Ascending aorta (tissue), 2 donors: ENCODE measurements at regions not wholly inside any gene's neighbourhood (a gene's known extent, or its start where the extent isn't known, plus 50 kb on each side); places are given as distances from the start of the nearest gene placed in this dataset.

Source experiments
- DNase-seq, 2 donors: peaks; one replicate each; pipeline ENCODE4 v3.0.0-alpha.2; 2019; ENCODE audit warnings: low spot score in 2 of 2
- H3K27ac ChIP-seq, 2 donors: fragments of 200-600 bp; sonication (generic); one replicate each; pipeline ENCODE4 v1.5.1; 2016 to 2017; ENCODE audit warnings: mild to moderate bottlenecking in 1 of 2
- H3K27me3 ChIP-seq: fragments of 200-600 bp; sonication (generic); one replicate; pipeline ENCODE4 v1.5.1; 2017
- H3K36me3 ChIP-seq, 2 donors: fragments of 200-600 bp; sonication (generic); one replicate each; pipeline ENCODE4 v1.5.1; 2016
- H3K4me1 ChIP-seq, 2 donors: fragments of 200-600 bp; sonication (generic); one replicate each; pipeline ENCODE4 v1.5.1; 2016 to 2017; ENCODE audit warnings: mild to moderate bottlenecking in 1 of 2
- H3K4me3 ChIP-seq, 2 donors: fragments of 200-600 bp; sonication (generic); one replicate each; pipeline ENCODE4 v1.5.1; 2016 to 2017; ENCODE audit warnings: mild to moderate bottlenecking in 1 of 2
- H3K9me3 ChIP-seq, 2 donors: fragments of 200-600 bp; sonication (generic); one replicate each; pipeline ENCODE4 v1.5.1; 2016
- intact Hi-C: fragments of 100-400 bp; cut with DNase I; formaldehyde crosslinking; loops from one replicate; pipeline ENCODE4 v1.15.1; 2023
- TF ChIP-seq, protein P1 (sequence below), 3 experiments: fragments of 200-600 bp in 2 of 3; fragments of 450-650 bp in 1 of 3; sonication (generic) in 2 of 3; IDR thresholded peaks; one replicate each; pipeline ENCODE4 v1.5.1; 2016 to 2019; ENCODE audit warnings: antibody characterized with exemption in 3 of 3, mild to moderate bottlenecking in 1 of 3, moderate library complexity in 1 of 3

- DNase-seq, result no peak
- intact Hi-C loops, result no loop called here
- Histone ChIP-seq H3K27me3 (no peaks in the 10 kb centered on the region), H3K4me1 (no peaks in the 10 kb centered on the region), H3K27ac (no peak overlapping the region), H3K9me3 (no peaks in the 10 kb centered on the region), H3K36me3 (no peaks in the 10 kb centered on the region), H3K4me3 (no peak overlapping the region)
- TF ChIP-seq, protein P1, sequence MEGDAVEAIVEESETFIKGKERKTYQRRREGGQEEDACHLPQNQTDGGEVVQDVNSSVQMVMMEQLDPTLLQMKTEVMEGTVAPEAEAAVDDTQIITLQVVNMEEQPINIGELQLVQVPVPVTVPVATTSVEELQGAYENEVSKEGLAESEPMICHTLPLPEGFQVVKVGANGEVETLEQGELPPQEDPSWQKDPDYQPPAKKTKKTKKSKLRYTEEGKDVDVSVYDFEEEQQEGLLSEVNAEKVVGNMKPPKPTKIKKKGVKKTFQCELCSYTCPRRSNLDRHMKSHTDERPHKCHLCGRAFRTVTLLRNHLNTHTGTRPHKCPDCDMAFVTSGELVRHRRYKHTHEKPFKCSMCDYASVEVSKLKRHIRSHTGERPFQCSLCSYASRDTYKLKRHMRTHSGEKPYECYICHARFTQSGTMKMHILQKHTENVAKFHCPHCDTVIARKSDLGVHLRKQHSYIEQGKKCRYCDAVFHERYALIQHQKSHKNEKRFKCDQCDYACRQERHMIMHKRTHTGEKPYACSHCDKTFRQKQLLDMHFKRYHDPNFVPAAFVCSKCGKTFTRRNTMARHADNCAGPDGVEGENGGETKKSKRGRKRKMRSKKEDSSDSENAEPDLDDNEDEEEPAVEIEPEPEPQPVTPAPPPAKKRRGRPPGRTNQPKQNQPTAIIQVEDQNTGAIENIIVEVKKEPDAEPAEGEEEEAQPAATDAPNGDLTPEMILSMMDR (IDR thresholded peaks at IDR 0.05), result no peak
Measured at GRCh38 chr5:68368311-68369022, 152.9 kb downstream of the PIK3R1 start.

- intact Hi-C loops, result no loop called here
- no peaks in the 10 kb centered on the region for H3K36me3 ChIP-seq
- H3K9me3 ChIP-seq, result no peaks in the 10 kb centered on the region
- no peak overlapping the region for H3K4me3 ChIP-seq
- no peak for DNase-seq
- H3K27me3 ChIP-seq, result no peaks in the 10 kb centered on the region
- no peaks in the 10 kb centered on the region for H3K4me1 ChIP-seq
- TF ChIP-seq, protein P1 (IDR thresholded peaks at IDR 0.05), result no peak
- H3K27ac ChIP-seq, result no peak overlapping the region
Measured at GRCh38 chr5:68369023-68369359, 153.4 kb downstream of the PIK3R1 start.

- Histone ChIP-seq H3K4me3 (no peak overlapping the region), H3K27ac (no peak overlapping the region), H3K27me3 (no peaks in the 10 kb centered on the region), H3K36me3 (no peaks in the 10 kb centered on the region), H3K9me3 (no peaks in the 10 kb centered on the region), H3K4me1 (peaks cover 0 to under 1% of the 10 kb centered on the region in 2 donors)
- DNase-seq, result no peak
- intact Hi-C loops, result no loop called here
- TF ChIP-seq, protein P1 (IDR thresholded peaks at IDR 0.05), result no peak
Measured at GRCh38 chr5:68369457-68370125, 154.0 kb downstream of the PIK3R1 start.

DNA sequence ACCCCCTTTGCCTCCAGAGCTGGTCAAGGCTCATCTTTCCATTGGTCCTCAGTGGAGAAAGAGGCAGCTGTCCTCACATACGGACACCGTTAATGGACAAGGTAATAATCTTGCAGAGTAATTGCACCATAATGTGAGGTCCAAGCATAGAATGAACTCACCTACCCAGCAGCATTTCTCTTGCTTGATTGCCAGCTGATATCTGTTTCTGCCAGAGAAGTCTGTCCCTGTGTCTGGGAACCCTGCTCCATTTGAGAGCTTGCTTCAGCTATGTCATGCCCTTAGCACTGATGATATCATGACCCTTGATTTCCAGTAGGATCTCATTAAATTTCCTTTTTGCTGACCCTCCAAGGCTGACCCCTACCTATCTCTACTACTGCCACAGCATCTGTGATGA is 154.6 kb downstream of the PIK3R1 start:
- no peaks in the 10 kb centered on the region for H3K9me3 ChIP-seq
- no peak for DNase-seq
- intact Hi-C loops, result no loop called here

DNA sequence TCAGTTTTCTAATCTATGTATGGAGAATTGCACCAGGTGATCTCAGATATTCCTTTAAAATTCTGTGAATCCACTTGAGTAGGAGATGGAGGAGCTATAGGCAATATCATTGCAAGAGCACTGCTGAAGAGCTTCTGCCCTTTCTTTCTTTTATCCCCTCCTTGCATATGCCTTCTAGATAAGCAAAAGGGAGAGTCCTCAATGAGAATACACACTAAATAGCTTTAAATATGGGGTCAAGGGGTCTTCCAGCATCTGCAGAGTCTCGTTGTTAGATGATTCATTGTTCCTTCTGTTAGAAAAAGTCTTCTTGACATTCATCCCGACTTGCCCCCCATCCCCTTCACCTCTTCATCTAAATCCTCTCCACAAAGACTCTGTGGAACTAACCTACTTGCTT is 156.1 kb downstream of the PIK3R1 start:
- H3K27me3 ChIP-seq, result no peaks in the 10 kb centered on the region
- intact Hi-C loops, result no loop called here
- H3K9me3 ChIP-seq, result no peaks in the 10 kb centered on the region
- peaks cover 0 to 2% of the 10 kb centered on the region in 2 donors for H3K4me1 ChIP-seq
- no peak overlapping the region for H3K27ac ChIP-seq
- no peak for DNase-seq
- no peak overlapping the region for H3K4me3 ChIP-seq
- TF ChIP-seq, protein P1 (IDR thresholded peaks at IDR 0.05), result no peak
- no peaks in the 10 kb centered on the region for H3K36me3 ChIP-seq

More for the DNA sequence above, 154.6 kb downstream of the PIK3R1 start:
- no peaks in the 10 kb centered on the region for H3K27me3 ChIP-seq
- TF ChIP-seq, protein P1 (IDR thresholded peaks at IDR 0.05), result no peak
- H3K27ac ChIP-seq, result no peak overlapping the region
- H3K4me1 ChIP-seq, result peaks cover 0 to 2% of the 10 kb centered on the region in 2 donors
- no peaks in the 10 kb centered on the region for H3K36me3 ChIP-seq
- H3K4me3 ChIP-seq, result no peak overlapping the region
